ENCODE measurements at regions not wholly inside any gene's neighbourhood (a gene's known extent, or its start where the extent isn't known, plus 50 kb on each side); places are given as distances from the start of the nearest gene placed in this dataset.
A peak's percentile ranks its signal among the peaks of the same experiment; 100 is the strongest.

DNA sequence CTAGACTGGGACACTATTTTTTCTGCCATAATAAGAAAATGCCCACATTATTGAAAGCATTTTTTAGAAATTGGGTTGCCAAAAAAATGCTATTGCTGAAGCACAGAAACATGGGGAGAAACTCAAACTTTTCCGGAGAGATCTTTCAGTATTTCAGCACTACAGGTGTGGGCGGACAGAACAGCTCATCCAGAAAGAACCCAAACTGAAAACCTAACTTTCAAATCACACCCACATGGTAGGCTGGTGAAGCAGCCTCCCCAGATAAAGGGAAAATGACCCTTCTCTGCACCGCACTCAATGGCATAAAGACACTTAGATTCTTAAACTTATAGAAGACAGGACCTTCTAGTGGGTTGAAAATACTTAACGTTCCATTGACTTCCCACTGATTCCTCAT is 62.3 kb upstream of the TMPO start:
- CTCF ChIA-PET: no interaction called here
- no peak overlapping the region for H3K4me3 ChIP-seq (ENCODE audit: low read depth, low read length)
- POLR2A ChIA-PET: no interaction called here
- TF ChIP-seq, protein P1, sequence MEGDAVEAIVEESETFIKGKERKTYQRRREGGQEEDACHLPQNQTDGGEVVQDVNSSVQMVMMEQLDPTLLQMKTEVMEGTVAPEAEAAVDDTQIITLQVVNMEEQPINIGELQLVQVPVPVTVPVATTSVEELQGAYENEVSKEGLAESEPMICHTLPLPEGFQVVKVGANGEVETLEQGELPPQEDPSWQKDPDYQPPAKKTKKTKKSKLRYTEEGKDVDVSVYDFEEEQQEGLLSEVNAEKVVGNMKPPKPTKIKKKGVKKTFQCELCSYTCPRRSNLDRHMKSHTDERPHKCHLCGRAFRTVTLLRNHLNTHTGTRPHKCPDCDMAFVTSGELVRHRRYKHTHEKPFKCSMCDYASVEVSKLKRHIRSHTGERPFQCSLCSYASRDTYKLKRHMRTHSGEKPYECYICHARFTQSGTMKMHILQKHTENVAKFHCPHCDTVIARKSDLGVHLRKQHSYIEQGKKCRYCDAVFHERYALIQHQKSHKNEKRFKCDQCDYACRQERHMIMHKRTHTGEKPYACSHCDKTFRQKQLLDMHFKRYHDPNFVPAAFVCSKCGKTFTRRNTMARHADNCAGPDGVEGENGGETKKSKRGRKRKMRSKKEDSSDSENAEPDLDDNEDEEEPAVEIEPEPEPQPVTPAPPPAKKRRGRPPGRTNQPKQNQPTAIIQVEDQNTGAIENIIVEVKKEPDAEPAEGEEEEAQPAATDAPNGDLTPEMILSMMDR (IDR thresholded peaks at IDR 0.05; ENCODE audit: insufficient read depth, low read length, missing control alignments): no peak
- no peak for DNase-seq (ENCODE audit: low read depth, low spot score)

DNA sequence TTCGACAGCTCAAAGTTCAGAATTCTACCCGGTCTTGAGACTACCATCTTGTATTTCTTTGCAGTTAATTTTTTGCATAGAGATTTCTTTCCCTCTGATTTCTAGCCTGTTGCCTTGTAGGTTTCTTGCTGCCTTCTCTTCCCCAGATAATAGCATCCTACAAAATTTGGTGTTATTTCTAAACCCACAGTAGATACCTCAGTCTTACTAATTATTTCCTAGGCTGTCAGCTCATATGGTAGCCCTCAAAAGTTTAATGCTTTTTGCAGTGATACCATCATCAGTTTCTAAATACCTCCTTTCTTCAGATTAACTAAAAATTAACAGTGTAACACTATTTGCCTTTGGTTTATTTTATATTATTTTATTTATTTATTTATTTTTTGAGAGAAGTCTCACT is 61.9 kb upstream of the TMPO start:
- TF ChIP-seq, protein P1 (IDR thresholded peaks at IDR 0.05; ENCODE audit: insufficient read depth, low read length, missing control alignments): no peak
- ChIA-PET CTCF (no interaction called here), POLR2A (no interaction called here)
- H3K4me3 ChIP-seq (ENCODE audit: low read depth, low read length): no peak overlapping the region
- DNase-seq (ENCODE audit: low read depth, low spot score): no peak

DNA sequence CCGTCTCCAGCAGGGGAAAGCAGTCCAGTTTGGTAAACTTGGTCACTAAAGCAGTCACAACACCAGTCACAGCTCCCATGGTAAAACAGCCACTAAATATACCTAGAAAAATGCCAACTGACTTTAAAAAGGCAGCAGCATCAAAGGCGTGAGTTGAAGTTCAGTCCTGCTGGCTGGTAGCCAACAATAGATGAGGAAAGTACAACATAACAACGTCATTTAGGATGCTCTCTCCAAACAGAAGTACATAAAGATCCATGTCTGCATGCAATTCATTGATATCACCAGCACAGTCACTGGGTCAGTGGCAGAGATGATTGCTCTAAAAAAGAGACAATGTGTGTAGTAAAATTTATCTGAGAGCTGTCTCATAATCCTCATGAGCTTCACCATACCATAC is 59.3 kb upstream of the TMPO start:
- TF ChIP-seq, protein P1 (IDR thresholded peaks at IDR 0.05; ENCODE audit: insufficient read depth, low read length, missing control alignments): no peak
- CTCF ChIA-PET: interaction anchor here (1.2 to 1.4 kb wide), 3 partner anchors 11 to 32 kb away, joined by 3 to 5 read pairs (median 3); no protein-coding TSS in a partner anchor
- POLR2A ChIA-PET: no interaction called here
- DNase-seq (ENCODE audit: low read depth, low spot score): no peak
- H3K4me3 ChIP-seq (ENCODE audit: low read depth, low read length): no peak overlapping the region

GRCh38 chr12:98456576-98457573 is 58.5 kb upstream of the TMPO start:
- peak overlapping the region; percentile 50 for H3K4me3 ChIP-seq (ENCODE audit: low read depth, low read length)
- CTCF ChIA-PET: interaction anchor here (1.2 to 1.4 kb wide), 3 partner anchors 12 to 33 kb away, joined by 3 to 5 read pairs (median 3); no protein-coding TSS in a partner anchor

DNA sequence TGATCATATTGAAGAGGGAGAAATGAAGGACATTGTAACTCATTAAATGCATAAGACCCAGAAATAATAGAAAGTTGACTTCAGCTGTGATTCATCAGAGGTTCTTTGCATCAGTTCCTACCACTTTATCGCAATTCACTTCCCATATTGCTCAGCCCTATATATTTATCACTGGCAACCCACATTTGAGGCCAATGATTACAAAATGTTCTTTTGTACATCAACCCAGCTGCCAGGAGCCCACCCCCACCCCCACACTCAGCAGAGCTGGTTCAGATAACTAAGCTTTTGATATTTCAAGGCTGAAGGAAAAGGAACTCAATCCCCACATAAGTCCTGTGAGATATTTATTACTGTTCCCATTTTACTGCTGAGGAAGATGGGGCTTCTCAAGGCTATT is 51.2 kb upstream of the TMPO start:
- TF ChIP-seq, protein P1 (IDR thresholded peaks at IDR 0.05; ENCODE audit: insufficient read depth, low read length, missing control alignments): no peak
- H3K4me3 ChIP-seq (ENCODE audit: low read depth, low read length): no peak overlapping the region
- CTCF ChIA-PET: interaction anchor here (2.2 kb wide), 1 partner anchor 40 kb away, joined by 7 read pairs; no protein-coding TSS in a partner anchor
- POLR2A ChIA-PET: interaction anchor here (0.8 kb wide), 1 partner anchor 10 kb away, joined by 6 read pairs; no protein-coding TSS in a partner anchor
- DNase-seq (ENCODE audit: low read depth, low spot score): no peak

More at GRCh38 chr12:98456576-98457573, 58.5 kb upstream of the TMPO start:
- DNase-seq (ENCODE audit: low read depth, low spot score): no peak
- TF ChIP-seq, protein P1 (IDR thresholded peaks at IDR 0.05; ENCODE audit: insufficient read depth, low read length, missing control alignments): no peak
- POLR2A ChIA-PET: no interaction called here

DNA sequence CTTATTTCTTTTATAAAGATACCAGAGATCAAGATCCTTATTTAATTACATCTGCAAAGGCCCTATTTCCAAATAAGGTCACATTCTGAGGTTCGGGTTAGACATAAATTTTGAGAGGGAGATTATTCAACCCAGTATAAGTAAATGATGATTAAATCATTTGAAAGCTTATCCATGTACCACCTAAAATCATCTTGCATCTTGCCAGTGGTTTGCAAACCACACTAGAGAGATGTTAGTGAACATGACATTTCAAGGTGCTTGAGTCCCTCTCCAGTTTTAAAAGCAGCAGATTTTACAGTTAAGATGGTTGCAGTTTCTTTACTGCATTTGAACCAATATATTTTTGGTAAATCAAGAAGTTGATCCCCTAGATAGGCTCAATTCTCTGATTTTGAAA is 49.9 kb upstream of the TMPO start:
- TF ChIP-seq, protein P1 (IDR thresholded peaks at IDR 0.05; ENCODE audit: insufficient read depth, low read length, missing control alignments): no peak
- ChIA-PET POLR2A (no interaction called here), CTCF (interaction anchor here (1.0 to 1.4 kb wide), 2 partner anchors 26 to 41 kb away, joined by 3 to 4 read pairs; no protein-coding TSS in a partner anchor)
- no peak for DNase-seq (ENCODE audit: low read depth, low spot score)
- no peak overlapping the region for H3K4me3 ChIP-seq (ENCODE audit: low read depth, low read length)

All from AG04449 (cell line).